ENCODE measurements at regions not wholly inside any gene's neighbourhood (a gene's known extent, or its start where the extent isn't known, plus 50 kb on each side); places are given as distances from the start of the nearest gene placed in this dataset.
"Not testable (repeated sequence)": the region's sequence is repeated elsewhere in the genome, so short reads cannot be mapped to it uniquely, and the experiment has no call there.

GRCh38 chr1:56106531-56107274 is 472.7 kb downstream of the PLPP3 start:
- no peaks in the 10 kb centered on the region for H3K27me3 Mint-ChIP-seq (ENCODE audit: low read depth)
- no peak overlapping the region for H3K4me3 Mint-ChIP-seq
- no peaks in the 10 kb centered on the region for H3K4me1 Mint-ChIP-seq (ENCODE audit: low read depth)
- ATAC-seq (replicated peaks in 1 of 2) (no peak), DNase-seq (no peak)
- peaks cover 0 to 2% of the 10 kb centered on the region in 2 donors for H3K36me3 Mint-ChIP-seq (ENCODE audit: insufficient read depth in 2 of 2)
- no peak overlapping the region for H3K27ac Mint-ChIP-seq
- H3K9me3 Mint-ChIP-seq, result peaks cover 8 to 10% of the 10 kb centered on the region in 2 donors

- no peak overlapping the region for H3K27ac Mint-ChIP-seq
- H3K27me3 Mint-ChIP-seq (ENCODE audit: low read depth), result no peaks in the 10 kb centered on the region
- DNase-seq (no peak), ATAC-seq (replicated peaks in 1 of 2) (no peak)
- no peak overlapping the region for H3K4me3 Mint-ChIP-seq
- H3K4me1 Mint-ChIP-seq (ENCODE audit: low read depth), result no peaks in the 10 kb centered on the region
- H3K9me3 Mint-ChIP-seq, result peaks cover 8 to 10% of the 10 kb centered on the region in 2 donors
- H3K36me3 Mint-ChIP-seq (ENCODE audit: insufficient read depth in 2 of 2), result peaks cover 0 to 2% of the 10 kb centered on the region in 2 donors
These were observed 474.0 kb downstream of the PLPP3 start for GRCh38 chr1:56105397-56105796.

- ATAC-seq (replicated peaks in 1 of 2) (no peak), DNase-seq (no peak)
- peaks cover 0 to 2% of the 10 kb centered on the region in 2 donors for H3K36me3 Mint-ChIP-seq (ENCODE audit: insufficient read depth in 2 of 2)
- no peak overlapping the region for H3K4me3 Mint-ChIP-seq
- H3K4me1 Mint-ChIP-seq (ENCODE audit: low read depth), result no peaks in the 10 kb centered on the region
- H3K27ac Mint-ChIP-seq, result no peak overlapping the region
- no peaks in the 10 kb centered on the region for H3K27me3 Mint-ChIP-seq (ENCODE audit: low read depth)
- H3K9me3 Mint-ChIP-seq, result peaks cover 3 to 4% of the 10 kb centered on the region in 2 donors
These were observed 479.5 kb downstream of the PLPP3 start for GRCh38 chr1:56099766-56100265.

- Mint-ChIP-seq H3K36me3 (ENCODE audit: insufficient read depth in 2 of 2) (peaks cover 0 to under 1% of the 10 kb centered on the region in 2 donors), H3K9me3 (peaks cover 0 to under 1% of the 10 kb centered on the region in 2 donors), H3K27me3 (ENCODE audit: low read depth) (no peaks in the 10 kb centered on the region), H3K4me1 (ENCODE audit: low read depth) (no peaks in the 10 kb centered on the region), H3K27ac (no peak overlapping the region), H3K4me3 (no peak overlapping the region)
- no peak for ATAC-seq (replicated peaks in 1 of 2)
- DNase-seq, result no peak
These were observed 480.4 kb downstream of the PLPP3 start for GRCh38 chr1:56098946-56099345.

GRCh38 chr1:56097713-56098112 is 481.6 kb downstream of the PLPP3 start:
- Mint-ChIP-seq H3K9me3 (no peaks in the 10 kb centered on the region), H3K36me3 (ENCODE audit: insufficient read depth in 2 of 2) (no peaks in the 10 kb centered on the region), H3K27ac (no peak overlapping the region), H3K27me3 (ENCODE audit: low read depth) (no peaks in the 10 kb centered on the region), H3K4me3 (no peak overlapping the region), H3K4me1 (ENCODE audit: low read depth) (no peaks in the 10 kb centered on the region)
- DNase-seq (no peak), ATAC-seq (replicated peaks in 1 of 2) (no peak)

- H3K9me3 Mint-ChIP-seq, result no peaks in the 10 kb centered on the region
- DNase-seq (no peak), ATAC-seq (replicated peaks in 1 of 2) (no peak)
- no peaks in the 10 kb centered on the region for H3K27me3 Mint-ChIP-seq (ENCODE audit: low read depth)
- no peak overlapping the region for H3K27ac Mint-ChIP-seq
- H3K4me1 Mint-ChIP-seq (ENCODE audit: low read depth), result no peaks in the 10 kb centered on the region
- no peaks in the 10 kb centered on the region for H3K36me3 Mint-ChIP-seq (ENCODE audit: insufficient read depth in 2 of 2)
- no peak overlapping the region for H3K4me3 Mint-ChIP-seq
These were observed 483.4 kb downstream of the PLPP3 start for GRCh38 chr1:56095696-56096665.

- Mint-ChIP-seq H3K27ac (no peak overlapping the region), H3K4me3 (no peak overlapping the region), H3K4me1 (ENCODE audit: low read depth) (no peaks in the 10 kb centered on the region), H3K9me3 (no peaks in the 10 kb centered on the region), H3K36me3 (ENCODE audit: insufficient read depth in 2 of 2) (no peaks in the 10 kb centered on the region), H3K27me3 (ENCODE audit: low read depth) (no peaks in the 10 kb centered on the region)
- no peak for ATAC-seq (replicated peaks in 1 of 2)
- DNase-seq, result no peak
These were observed 485.2 kb downstream of the PLPP3 start for GRCh38 chr1:56094168-56094567.

GRCh38 chr1:56092684-56093570 is 486.4 kb downstream of the PLPP3 start:
- no peak overlapping the region for H3K27ac Mint-ChIP-seq
- no peaks in the 10 kb centered on the region for H3K36me3 Mint-ChIP-seq (ENCODE audit: insufficient read depth in 2 of 2)
- H3K27me3 Mint-ChIP-seq (ENCODE audit: low read depth), result no peaks in the 10 kb centered on the region
- no peaks in the 10 kb centered on the region for H3K4me1 Mint-ChIP-seq (ENCODE audit: low read depth)
- no peak overlapping the region for H3K4me3 Mint-ChIP-seq
- DNase-seq, result no peak
- ATAC-seq (replicated peaks in 1 of 2), result no peak
- H3K9me3 Mint-ChIP-seq, result no peaks in the 10 kb centered on the region

GRCh38 chr1:56089826-56090225 is 489.5 kb downstream of the PLPP3 start:
- not testable (repeated sequence) for H3K9me3 Mint-ChIP-seq

GRCh38 chr1:56084246-56084645 is 495.1 kb downstream of the PLPP3 start:
- no peaks in the 10 kb centered on the region for H3K27me3 Mint-ChIP-seq (ENCODE audit: low read depth)
- no peaks in the 10 kb centered on the region for H3K36me3 Mint-ChIP-seq (ENCODE audit: insufficient read depth in 2 of 2)
- no peaks in the 10 kb centered on the region for H3K4me1 Mint-ChIP-seq (ENCODE audit: low read depth)
- H3K9me3 Mint-ChIP-seq, result no peaks in the 10 kb centered on the region
- DNase-seq (no peak), ATAC-seq (replicated peaks in 1 of 2) (no peak)
- H3K4me3 Mint-ChIP-seq, result no peak overlapping the region
- H3K27ac Mint-ChIP-seq, result no peak overlapping the region

More at GRCh38 chr1:56089826-56090225, 489.5 kb downstream of the PLPP3 start:
- not testable (repeated sequence) for H3K4me1 Mint-ChIP-seq (ENCODE audit: low read depth); H3K36me3 Mint-ChIP-seq (ENCODE audit: insufficient read depth in 2 of 2); H3K27ac Mint-ChIP-seq; ATAC-seq (replicated peaks in 1 of 2); DNase-seq; H3K27me3 Mint-ChIP-seq (ENCODE audit: low read depth); H3K4me3 Mint-ChIP-seq

GRCh38 chr1:56081736-56082135 is 497.6 kb downstream of the PLPP3 start:
- DNase-seq (no peak), ATAC-seq (replicated peaks in 1 of 2) (no peak)
- Mint-ChIP-seq H3K27me3 (ENCODE audit: low read depth) (no peaks in the 10 kb centered on the region), H3K4me3 (no peak overlapping the region), H3K4me1 (ENCODE audit: low read depth) (no peaks in the 10 kb centered on the region), H3K36me3 (ENCODE audit: insufficient read depth in 2 of 2) (no peaks in the 10 kb centered on the region), H3K9me3 (no peaks in the 10 kb centered on the region), H3K27ac (no peak overlapping the region)

GRCh38 chr1:56081173-56081572 is 498.2 kb downstream of the PLPP3 start:
- Mint-ChIP-seq H3K4me1 (ENCODE audit: low read depth) (no peaks in the 10 kb centered on the region), H3K4me3 (no peak overlapping the region), H3K27me3 (ENCODE audit: low read depth) (no peaks in the 10 kb centered on the region), H3K36me3 (ENCODE audit: insufficient read depth in 2 of 2) (no peaks in the 10 kb centered on the region), H3K27ac (no peak overlapping the region), H3K9me3 (no peaks in the 10 kb centered on the region)
- DNase-seq (no peak), ATAC-seq (replicated peaks in 1 of 2) (no peak)

All from activated T-cell treated with anti-CD3 and anti-CD28 coated beads, Interleukin-2, amount 50 U/mL, for 72 hours (primary cell).